Mesendoderm (in vitro differentiated cells): ENCODE measurements at regions not wholly inside any gene's neighbourhood (a gene's known extent, or its start where the extent isn't known, plus 50 kb on each side); places are given as distances from the start of the nearest gene placed in this dataset.
A peak's percentile ranks its signal among the peaks of the same experiment; 100 is the strongest.

ENCODE experiments used
- DNase-seq: peaks from one replicate; pipeline ENCODE4 v3.0.0; 2013
- H2AK5ac ChIP-seq: 2 replicates; pipeline ENCODE4 v1.6.1; 2013; ENCODE audit warnings: low read length, inconsistent platforms
- H2BK120ac ChIP-seq: 2 replicates; pipeline ENCODE4 v1.6.1; 2013; ENCODE audit warnings: low read depth, mild to moderate bottlenecking, low read length, moderate library complexity, mixed read lengths
- H2BK15ac ChIP-seq: replicated peaks from 2 replicates; pipeline ENCODE4 v1.6.1; 2013; ENCODE audit warnings: low read depth, mild to moderate bottlenecking, moderate library complexity
- H2BK5ac ChIP-seq: 2 replicates; pipeline ENCODE4 v1.6.1; 2013; ENCODE audit warnings: low read length, inconsistent platforms
- H3K18ac ChIP-seq: 2 replicates; pipeline ENCODE4 v1.6.1; 2013; ENCODE audit warnings: mild to moderate bottlenecking, low read length, mixed read lengths
- H3K23ac ChIP-seq: one replicate; pipeline ENCODE4 v1.6.1; 2013; ENCODE audit warnings: low read length
- H3K27ac ChIP-seq: 2 replicates; pipeline ENCODE4 v1.5.1; 2013; ENCODE audit warnings: low read depth, mild to moderate bottlenecking, inconsistent platforms, low read length, moderate library complexity
- H3K27me3 ChIP-seq: 2 replicates; pipeline ENCODE4 v1.6.1; 2013; ENCODE audit warnings: low read length, control low read depth, mild to moderate bottlenecking, inconsistent platforms; ENCODE audit not compliant: insufficient read depth, poor library complexity
- H3K36me3 ChIP-seq: 2 replicates; pipeline ENCODE4 v1.6.1; 2013; ENCODE audit warnings: low read length, inconsistent platforms; ENCODE audit not compliant: control insufficient read depth, insufficient read depth
- H3K4ac ChIP-seq: one replicate; pipeline ENCODE4 v1.6.1; 2013; ENCODE audit warnings: low read depth, mild to moderate bottlenecking, low read length, moderate library complexity
- H3K4me1 ChIP-seq: 2 replicates; pipeline ENCODE4 v1.6.1; 2013; ENCODE audit warnings: low read depth, low read length, inconsistent platforms; ENCODE audit not compliant: control insufficient read depth
- H3K4me2 ChIP-seq: 2 replicates; pipeline ENCODE4 v1.6.1; 2013; ENCODE audit warnings: low read length
- H3K4me3 ChIP-seq: 2 replicates; pipeline ENCODE4 v1.5.1; 2013; ENCODE audit warnings: mild to moderate bottlenecking, low read length
- H3K56ac ChIP-seq: one replicate; pipeline ENCODE4 v1.6.1; 2013; ENCODE audit warnings: low read length
- H3K79me1 ChIP-seq: 2 replicates; pipeline ENCODE4 v1.6.1; 2013; ENCODE audit warnings: low read length, inconsistent platforms
- H3K79me2 ChIP-seq: 2 replicates; pipeline ENCODE4 v1.6.1; 2013; ENCODE audit warnings: mild to moderate bottlenecking, low read length; ENCODE audit not compliant: control insufficient read depth, insufficient read depth
- H3K9ac ChIP-seq: 2 replicates; pipeline ENCODE4 v1.6.1; 2013; ENCODE audit warnings: low read length, inconsistent platforms
- H4K5ac ChIP-seq: one replicate; pipeline ENCODE4 v1.6.1; 2013; ENCODE audit warnings: low read length
- H4K8ac ChIP-seq: one replicate; pipeline ENCODE4 v1.6.1; 2013; ENCODE audit warnings: low read depth, mild to moderate bottlenecking, control low read depth, low read length, moderate library complexity
- WGBS: extraction: QIAGEN DNeasy Blood & Tissue Kit; methylation state at CpG from one replicate; pipeline ENCODE4 v1.1.7; 2013; ENCODE audit warnings: low lambda C conversion rate, missing lambda C conversion rate; ENCODE audit not compliant: insufficient coverage; ENCODE audit errors: extremely low coverage; 5-methylcytosine and 5-hydroxymethylcytosine counted together

GRCh38 chr12:20211541-20211940 is 156.8 kb upstream of the PDE3A start:
- Histone ChIP-seq H3K27ac (no peak overlapping the region), H2BK120ac (no peak overlapping the region), H3K23ac (no peak overlapping the region), H3K4me2 (no peak overlapping the region), H2AK5ac (no peak overlapping the region), H3K4me3 (no peak overlapping the region), H4K5ac (no peak overlapping the region), H4K8ac (no peak overlapping the region), H2BK15ac (no peak overlapping the region), H3K56ac (no peak overlapping the region), H3K18ac (no peak overlapping the region), H3K79me1 (no peaks in the 10 kb centered on the region), H3K27me3 (no peaks in the 10 kb centered on the region), H3K9ac (no peak overlapping the region), H3K4me1 (no peaks in the 10 kb centered on the region), H3K4ac (no peak overlapping the region), H3K79me2 (no peaks in the 10 kb centered on the region), H3K36me3 (no peaks in the 10 kb centered on the region), H2BK5ac (no peak overlapping the region)
- no CpG with 5 or more reads among the region's 3 CpGs for WGBS
- no peak for DNase-seq

GRCh38 chr12:20211981-20212421 is 156.3 kb upstream of the PDE3A start:
- DNase-seq: no peak
- Histone ChIP-seq H4K8ac (no peak overlapping the region), H2BK15ac (no peak overlapping the region), H3K79me1 (no peaks in the 10 kb centered on the region), H3K18ac (no peak overlapping the region), H3K23ac (no peak overlapping the region), H2BK5ac (no peak overlapping the region), H3K36me3 (no peaks in the 10 kb centered on the region), H3K56ac (no peak overlapping the region), H3K4me3 (no peak overlapping the region), H3K4ac (no peak overlapping the region), H3K4me1 (no peaks in the 10 kb centered on the region), H4K5ac (no peak overlapping the region), H3K4me2 (no peak overlapping the region), H3K79me2 (no peaks in the 10 kb centered on the region), H3K27ac (no peak overlapping the region), H2AK5ac (no peak overlapping the region), H2BK120ac (no peak overlapping the region), H3K27me3 (no peaks in the 10 kb centered on the region), H3K9ac (no peak overlapping the region)
- no CpG with 5 or more reads among the region's 2 CpGs for WGBS

GRCh38 chr12:20212658-20213555 is 155.4 kb upstream of the PDE3A start:
- Histone ChIP-seq H3K79me1 (no peaks in the 10 kb centered on the region), H2BK15ac (peak overlapping the region; percentile 36), H2AK5ac (no peak overlapping the region), H3K18ac (no peak overlapping the region), H3K9ac (no peak overlapping the region), H3K23ac (no peak overlapping the region), H3K27ac (peak overlapping the region; percentile 52), H2BK120ac (no peak overlapping the region), H3K27me3 (no peaks in the 10 kb centered on the region), H3K4me3 (no peak overlapping the region), H4K5ac (no peak overlapping the region), H4K8ac (no peak overlapping the region), H3K4me2 (no peak overlapping the region), H3K56ac (peak overlapping the region; percentile 26), H2BK5ac (no peak overlapping the region), H3K4me1 (no peaks in the 10 kb centered on the region), H3K4ac (no peak overlapping the region), H3K79me2 (no peaks in the 10 kb centered on the region), H3K36me3 (no peaks in the 10 kb centered on the region)
- DNase-seq: peak; percentile 99
- WGBS: no CpG with 5 or more reads among the region's 9 CpGs

GRCh38 chr12:20213723-20214625 is 154.4 kb upstream of the PDE3A start:
- H3K56ac ChIP-seq: no peak overlapping the region
- no peak overlapping the region for H4K5ac ChIP-seq
- no peaks in the 10 kb centered on the region for H3K79me2 ChIP-seq
- no peak overlapping the region for H3K4me2 ChIP-seq
- no peak overlapping the region for H3K23ac ChIP-seq
- no peaks in the 10 kb centered on the region for H3K36me3 ChIP-seq
- no peaks in the 10 kb centered on the region for H3K4me1 ChIP-seq
- H3K27ac ChIP-seq: no peak overlapping the region
- peak overlapping the region; percentile 74 for H2BK15ac ChIP-seq
- H4K8ac ChIP-seq: no peak overlapping the region
- no peak overlapping the region for H2BK5ac ChIP-seq
- H3K9ac ChIP-seq: no peak overlapping the region
- no peak overlapping the region for H2AK5ac ChIP-seq
- peak overlapping the region; percentile 60 for H3K18ac ChIP-seq
- H3K4me3 ChIP-seq: no peak overlapping the region
- no peak overlapping the region for H2BK120ac ChIP-seq
- H3K79me1 ChIP-seq: no peaks in the 10 kb centered on the region
- no peaks in the 10 kb centered on the region for H3K27me3 ChIP-seq
- H3K4ac ChIP-seq: no peak overlapping the region
- DNase-seq: no peak
- no CpG with 5 or more reads among the region's 7 CpGs for WGBS

GRCh38 chr12:20220339-20220738 is 148.0 kb upstream of the PDE3A start:
- H3K4me3 ChIP-seq: no peak overlapping the region

More at GRCh38 chr12:20220339-20220738, 148.0 kb upstream of the PDE3A start:
- Histone ChIP-seq H3K36me3 (no peaks in the 10 kb centered on the region), H3K9ac (no peak overlapping the region), H3K27me3 (no peaks in the 10 kb centered on the region), H3K23ac (no peak overlapping the region), H4K5ac (no peak overlapping the region), H2AK5ac (no peak overlapping the region), H3K4me2 (no peak overlapping the region), H3K56ac (no peak overlapping the region), H3K4me1 (no peaks in the 10 kb centered on the region), H4K8ac (no peak overlapping the region), H2BK120ac (no peak overlapping the region), H3K79me1 (no peaks in the 10 kb centered on the region), H3K4ac (no peak overlapping the region), H2BK15ac (no peak overlapping the region), H3K79me2 (no peaks in the 10 kb centered on the region), H3K18ac (no peak overlapping the region), H3K27ac (no peak overlapping the region), H2BK5ac (no peak overlapping the region)
- no CpG with 5 or more reads among the region's 1 CpG for WGBS
- DNase-seq: peak; percentile 86
